GM18505 (cell line): ENCODE measurements at regions not wholly inside any gene's neighbourhood (a gene's known extent, or its start where the extent isn't known, plus 50 kb on each side); places are given as distances from the start of the nearest gene placed in this dataset.

ENCODE experiments used
- ATAC-seq: cut with Tn5 transposase; IDR thresholded peaks from one replicate; pipeline ENCODE4 v1.9.1; 2021; ENCODE audit not compliant: unreplicated experiment
- POLR2A ChIP-seq: IDR thresholded peaks from 4 replicates; pipeline ENCODE4 v1.6.1; 2011; ENCODE audit warnings: borderline replicate concordance; ENCODE audit not compliant: insufficient read depth, insufficient read length; ENCODE audit errors: extremely low read depth

GRCh38 chr2:226440127-226440918 lies 359.3 kb downstream of the IRS1 start:
- TF ChIP-seq POLR2A = no peak
- no peak for ATAC-seq

- no peak for ATAC-seq
- TF ChIP-seq POLR2A = no peak
Observed at GRCh38 chr2:226439337-226439736, 360.3 kb downstream of the IRS1 start.

GRCh38 chr2:226435146-226435545 lies 364.5 kb downstream of the IRS1 start:
- no peak for ATAC-seq
- no peak for TF ChIP-seq POLR2A

GRCh38 chr2:226434702-226435101 lies 364.9 kb downstream of the IRS1 start:
- no peak for ATAC-seq
- TF ChIP-seq POLR2A = no peak

- no peak for ATAC-seq
- no peak for TF ChIP-seq POLR2A
Observed at GRCh38 chr2:226431288-226431948, 368.2 kb downstream of the IRS1 start.

- no peak for ATAC-seq
Observed at GRCh38 chr2:226429476-226429875, 370.1 kb downstream of the IRS1 start.

GRCh38 chr2:226427538-226428307 lies 371.9 kb downstream of the IRS1 start:
- TF ChIP-seq POLR2A = no peak
- ATAC-seq = no peak

More at GRCh38 chr2:226429476-226429875, 370.1 kb downstream of the IRS1 start:
- no peak for TF ChIP-seq POLR2A

- no peak for TF ChIP-seq POLR2A
- no peak for ATAC-seq
Observed at GRCh38 chr2:226426292-226426736, 373.3 kb downstream of the IRS1 start.

GRCh38 chr2:226424971-226425370 lies 374.6 kb downstream of the IRS1 start:
- ATAC-seq = no peak

GRCh38 chr2:226423498-226423960 lies 376.1 kb downstream of the IRS1 start:
- ATAC-seq = peak; percentile 89
- no peak for TF ChIP-seq POLR2A

More at GRCh38 chr2:226424971-226425370, 374.6 kb downstream of the IRS1 start:
- no peak for TF ChIP-seq POLR2A

GRCh38 chr2:226420646-226421045 lies 379.0 kb downstream of the IRS1 start:
- ATAC-seq = no peak
- TF ChIP-seq POLR2A = no peak

- no peak for ATAC-seq
- TF ChIP-seq POLR2A = no peak
Observed at GRCh38 chr2:226418521-226418920, 381.1 kb downstream of the IRS1 start.

- ATAC-seq = no peak
- no peak for TF ChIP-seq POLR2A
Observed at GRCh38 chr2:226414335-226414734, 385.3 kb downstream of the IRS1 start.
